HG02610 (cell line): ENCODE measurements at regions not wholly inside any gene's neighbourhood (a gene's known extent, or its start where the extent isn't known, plus 50 kb on each side); places are given as distances from the start of the nearest gene placed in this dataset.
"Not testable (repeated sequence)": the region's sequence is repeated elsewhere in the genome, so short reads cannot be mapped to it uniquely, and the experiment has no call there.

ENCODE experiments used
- ATAC-seq: cut with Tn5 transposase; IDR thresholded peaks from one replicate; pipeline ENCODE4 v1.9.1; 2021; ENCODE audit warnings: mild to moderate bottlenecking, moderate library complexity; ENCODE audit not compliant: unreplicated experiment

GRCh38 chr1:188762166-188762743 lies 1715.4 kb downstream of the BRINP3 start:
- no peak for ATAC-seq

- no peak for ATAC-seq
These were observed 1714.1 kb downstream of the BRINP3 start for GRCh38 chr1:188763541-188763940.

- ATAC-seq = no peak
These were observed 1708.5 kb downstream of the BRINP3 start for GRCh38 chr1:188769181-188769580.

GRCh38 chr1:188769936-188770335 lies 1707.7 kb downstream of the BRINP3 start:
- no peak for ATAC-seq

- no peak for ATAC-seq
These were observed 1699.1 kb downstream of the BRINP3 start for GRCh38 chr1:188778578-188778977.

- peak; percentile 100 for ATAC-seq
These were observed 1695.3 kb downstream of the BRINP3 start for GRCh38 chr1:188782220-188782841.

GRCh38 chr1:188794969-188795368 lies 1682.7 kb downstream of the BRINP3 start:
- ATAC-seq = no peak

GRCh38 chr1:188812153-188812552 lies 1665.5 kb downstream of the BRINP3 start:
- not testable (repeated sequence) for ATAC-seq

- not testable (repeated sequence) for ATAC-seq
These were observed 1664.7 kb downstream of the BRINP3 start for GRCh38 chr1:188812836-188813573.

- ATAC-seq = no peak
These were observed 1659.8 kb downstream of the BRINP3 start for GRCh38 chr1:188817814-188818213.

- no peak for ATAC-seq
These were observed 1655.4 kb downstream of the BRINP3 start for GRCh38 chr1:188822248-188822647.

GRCh38 chr1:188825471-188825870 lies 1652.2 kb downstream of the BRINP3 start:
- no peak for ATAC-seq

- ATAC-seq = no peak
These were observed 1650.9 kb downstream of the BRINP3 start for GRCh38 chr1:188826800-188827199.

GRCh38 chr1:188827400-188827799 lies 1650.3 kb downstream of the BRINP3 start:
- no peak for ATAC-seq

GRCh38 chr1:188841111-188841696 lies 1636.5 kb downstream of the BRINP3 start:
- ATAC-seq = not testable (repeated sequence)

GRCh38 chr1:188846468-188846867 lies 1631.2 kb downstream of the BRINP3 start:
- no peak for ATAC-seq

GRCh38 chr1:188857526-188858087 lies 1620.1 kb downstream of the BRINP3 start:
- ATAC-seq = no peak

GRCh38 chr1:188867614-188868013 lies 1610.0 kb downstream of the BRINP3 start:
- no peak for ATAC-seq

GRCh38 chr1:188871164-188871563 lies 1606.5 kb downstream of the BRINP3 start:
- ATAC-seq = no peak

GRCh38 chr1:188872376-188872775 lies 1605.3 kb downstream of the BRINP3 start:
- no peak for ATAC-seq

GRCh38 chr1:188877668-188878067 lies 1600.0 kb downstream of the BRINP3 start:
- ATAC-seq = no peak
